HG03196 (cell line): ENCODE measurements at regions not wholly inside any gene's neighbourhood (a gene's known extent, or its start where the extent isn't known, plus 50 kb on each side); places are given as distances from the start of the nearest gene placed in this dataset.

Experiments
- ATAC-seq: cut with Tn5 transposase; IDR thresholded peaks from one replicate; pipeline ENCODE4 v1.9.1; 2021; ENCODE audit not compliant: unreplicated experiment

GRCh38 chr17:77266891-77267341 is 126.1 kb downstream of the SEC14L1 start:
- ATAC-seq, result no peak

DNA sequence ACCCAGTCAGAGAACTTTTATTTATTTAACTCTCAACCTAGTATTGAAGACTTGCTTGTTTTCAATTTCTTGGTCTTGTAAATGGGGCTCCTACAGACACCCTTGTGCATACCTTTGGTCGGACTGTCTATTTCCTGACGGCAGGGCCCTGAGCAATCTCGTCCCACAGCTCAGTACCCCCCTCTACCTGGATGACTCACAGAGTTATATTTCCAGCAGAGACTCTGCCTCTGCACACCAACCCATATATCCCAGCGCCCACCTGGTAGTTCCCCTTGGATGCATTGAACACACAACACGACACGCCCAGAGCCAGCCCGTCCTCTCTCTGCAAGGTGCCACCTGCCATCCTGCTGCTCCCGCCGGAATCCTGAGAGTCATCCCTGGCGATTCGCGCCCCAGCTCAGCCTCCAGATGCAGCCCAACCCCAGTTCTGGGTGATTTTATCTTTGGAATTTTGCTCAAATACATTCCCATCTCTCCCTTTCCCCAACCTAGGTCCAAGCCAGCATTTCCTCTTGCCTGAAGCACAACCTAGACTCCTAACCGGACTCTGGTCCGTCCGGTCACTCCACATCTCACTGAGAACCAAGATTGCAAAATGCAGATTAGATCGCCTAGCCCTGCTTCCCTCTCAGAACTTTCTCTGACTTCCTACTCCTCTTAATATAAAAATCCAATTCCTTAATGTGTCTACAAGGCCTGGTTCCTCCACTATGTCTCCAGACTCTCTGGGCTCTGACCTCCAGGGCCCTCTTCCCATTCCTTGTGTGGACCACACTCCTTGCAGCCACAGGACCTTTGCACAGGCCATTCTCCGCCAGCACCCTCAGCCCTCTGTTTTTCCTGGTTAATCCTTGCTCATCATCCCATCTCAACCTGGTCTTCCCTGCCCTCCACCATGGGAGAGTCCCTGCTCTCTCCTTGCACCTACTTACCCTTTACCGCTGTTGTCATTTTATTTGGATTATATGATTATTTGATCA is 129.2 kb downstream of the SEC14L1 start:
- ATAC-seq, result no peak

DNA sequence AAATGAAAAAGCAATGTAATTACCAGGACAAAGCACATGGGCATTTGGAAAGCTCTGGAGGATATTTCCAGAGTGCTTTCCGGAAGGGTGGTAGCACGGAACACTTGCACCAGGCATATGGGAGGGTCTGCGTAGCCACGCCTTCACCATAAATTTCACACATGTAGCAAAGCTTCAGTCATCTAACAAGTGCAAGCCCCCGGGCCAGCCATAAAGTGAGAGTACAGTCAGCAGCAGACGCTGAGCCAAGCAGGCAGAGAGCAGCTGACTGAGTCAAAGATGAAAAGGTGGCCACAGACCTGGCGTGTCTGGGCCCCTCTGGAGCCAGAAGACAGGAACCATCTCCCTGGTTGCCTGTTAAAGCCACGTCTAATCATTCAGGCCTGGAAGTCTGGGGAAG is 130.6 kb downstream of the SEC14L1 start:
- no peak for ATAC-seq

DNA sequence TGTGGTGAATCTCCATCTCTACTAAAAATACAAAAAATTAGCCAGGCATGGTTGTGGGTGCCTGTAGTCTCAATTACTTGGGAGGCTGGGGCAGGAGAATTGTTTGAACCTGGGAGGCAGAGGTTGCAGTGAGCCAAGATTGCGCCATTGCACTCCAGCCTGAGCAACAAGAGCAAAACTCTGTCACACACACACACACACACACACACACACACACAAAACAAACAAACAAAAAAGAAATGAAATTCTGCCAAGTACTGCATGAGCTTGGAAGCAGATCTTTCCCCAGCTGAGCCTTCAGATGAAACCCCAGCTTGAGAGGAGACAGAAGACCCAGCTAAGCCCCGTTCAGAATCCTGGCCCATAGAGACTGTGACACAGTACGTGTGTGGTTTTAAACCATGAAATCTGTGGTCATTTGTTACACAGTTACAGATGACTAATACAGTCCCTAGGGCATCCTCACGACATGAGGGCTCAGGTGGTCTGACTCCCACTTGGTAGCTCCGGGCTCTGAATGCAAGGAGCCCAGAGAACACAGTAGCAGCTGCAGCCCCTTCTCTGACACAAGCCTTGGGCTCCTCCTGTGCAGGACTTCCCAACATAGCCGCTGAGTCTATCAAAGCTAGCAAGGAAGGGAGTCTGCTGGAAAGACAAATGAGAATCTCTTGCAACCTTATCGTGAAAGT is 132.8 kb downstream of the SEC14L1 start:
- no peak for ATAC-seq

DNA sequence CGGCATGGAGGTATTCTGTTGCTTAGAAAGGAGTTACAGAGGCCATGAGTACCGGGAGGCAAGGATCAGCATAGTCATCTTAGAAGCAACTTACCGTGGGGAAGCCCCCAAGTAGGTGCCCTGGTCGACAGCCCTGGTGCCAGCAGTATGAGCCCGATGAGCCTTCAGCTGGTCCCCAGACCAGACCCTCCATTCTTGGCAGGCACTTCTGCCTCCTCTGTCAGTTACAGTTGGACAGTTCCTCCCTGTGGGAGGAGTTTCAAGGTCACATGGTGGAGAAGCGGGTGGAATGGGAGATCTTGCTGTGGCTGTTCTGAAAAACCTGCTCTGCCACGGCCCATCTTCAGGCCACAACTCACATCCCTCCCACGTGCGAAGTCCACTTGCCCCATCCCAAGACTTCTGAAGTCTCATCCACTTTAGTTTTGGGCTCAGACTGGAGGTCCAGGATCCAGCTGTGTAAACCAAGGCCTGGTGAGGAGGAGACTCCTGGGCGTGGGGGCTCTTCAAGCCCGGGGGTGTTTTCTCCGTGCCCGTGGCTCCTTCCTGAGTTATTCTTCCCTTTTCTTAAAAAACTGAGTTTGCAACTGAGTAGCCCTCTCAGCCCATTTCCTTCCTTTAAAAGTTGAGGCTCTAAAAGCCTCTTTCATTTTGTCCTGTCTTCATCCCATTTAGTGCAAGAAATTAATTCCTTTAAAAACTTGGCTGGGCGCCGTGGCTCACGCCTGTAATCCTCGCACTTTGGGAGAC is 133.5 kb downstream of the SEC14L1 start:
- ATAC-seq, result no peak

DNA sequence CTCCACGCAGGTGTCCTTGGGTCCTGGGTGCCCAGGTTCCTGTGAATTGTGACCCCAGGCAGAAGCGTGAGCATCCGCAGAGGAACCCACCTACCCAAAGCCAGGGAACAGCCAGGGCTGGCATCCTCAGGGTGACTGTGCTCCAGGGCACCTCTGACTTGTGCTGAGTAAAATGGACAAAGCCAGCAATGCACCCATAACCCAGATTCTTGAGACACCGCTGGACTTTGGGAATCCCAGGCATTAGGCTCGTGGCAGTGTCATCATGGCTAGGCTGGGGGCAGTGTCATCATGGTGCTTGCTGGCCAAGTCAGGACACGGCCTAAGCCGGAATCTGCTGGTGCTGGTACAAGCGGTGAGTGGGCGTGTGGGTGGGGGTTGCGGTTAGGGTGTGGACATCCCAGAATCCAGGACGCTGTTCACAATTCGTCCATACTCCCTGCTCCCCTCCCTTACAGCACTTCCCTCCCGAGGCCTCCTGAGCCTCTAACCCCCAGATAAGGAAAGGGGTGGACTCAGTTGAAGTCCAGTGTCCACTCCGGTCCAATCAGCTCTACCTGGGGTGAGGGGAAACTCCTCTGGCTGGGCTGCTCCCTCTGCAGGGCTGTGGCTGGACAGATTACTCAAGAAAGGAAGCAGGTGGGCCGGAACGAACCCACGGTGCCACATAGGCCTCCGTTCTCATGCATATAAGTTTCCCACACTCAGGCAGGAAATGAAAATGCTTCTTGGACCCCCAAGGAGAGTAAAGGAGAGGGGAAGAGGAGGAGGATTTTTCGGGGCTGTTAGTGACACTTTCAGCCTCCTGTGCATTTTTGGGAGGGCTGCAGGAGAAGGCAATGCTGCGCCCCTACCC is 138.9 kb downstream of the SEC14L1 start:
- no peak for ATAC-seq

DNA sequence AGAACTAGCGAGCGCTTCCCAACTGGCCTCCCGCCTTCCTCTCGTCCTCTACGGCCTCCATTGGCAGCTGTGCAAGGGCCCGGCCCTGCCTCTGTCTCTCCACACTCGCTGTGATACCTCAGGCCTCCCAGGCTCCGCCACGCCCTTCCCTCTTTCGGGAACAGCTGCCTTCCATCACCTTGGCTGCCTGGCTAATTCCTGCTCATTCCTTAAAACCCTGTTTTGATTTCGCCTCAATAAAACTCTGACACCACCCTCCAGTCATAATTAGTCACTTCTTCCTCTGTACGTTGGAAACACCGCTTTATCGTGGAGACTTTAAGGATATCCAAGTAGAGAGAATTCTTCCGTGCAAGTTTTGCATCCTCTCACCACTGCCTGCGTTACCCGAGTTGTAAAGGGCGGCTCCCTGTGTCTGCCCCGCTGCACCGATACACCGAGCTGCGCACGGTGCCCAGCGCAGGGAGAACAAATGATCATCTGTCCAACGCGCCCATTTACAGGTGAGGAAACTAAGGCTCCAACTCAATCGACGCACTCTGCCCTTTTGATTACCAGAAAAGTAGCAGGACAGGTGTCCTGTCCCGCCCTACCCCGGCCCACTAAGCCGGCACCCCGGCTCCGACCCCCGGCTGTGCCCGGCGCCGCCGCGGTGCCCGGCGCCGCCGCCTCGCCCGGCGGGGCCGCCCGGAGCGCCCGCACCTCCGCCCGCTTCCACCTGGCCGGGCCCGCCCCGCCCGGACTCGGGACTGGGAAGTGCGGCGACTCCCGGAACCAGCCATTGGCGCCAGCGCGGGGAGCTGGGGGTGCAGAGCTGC is 139.7 kb downstream of the SEC14L1 start:
- ATAC-seq, result peak; percentile 13

DNA sequence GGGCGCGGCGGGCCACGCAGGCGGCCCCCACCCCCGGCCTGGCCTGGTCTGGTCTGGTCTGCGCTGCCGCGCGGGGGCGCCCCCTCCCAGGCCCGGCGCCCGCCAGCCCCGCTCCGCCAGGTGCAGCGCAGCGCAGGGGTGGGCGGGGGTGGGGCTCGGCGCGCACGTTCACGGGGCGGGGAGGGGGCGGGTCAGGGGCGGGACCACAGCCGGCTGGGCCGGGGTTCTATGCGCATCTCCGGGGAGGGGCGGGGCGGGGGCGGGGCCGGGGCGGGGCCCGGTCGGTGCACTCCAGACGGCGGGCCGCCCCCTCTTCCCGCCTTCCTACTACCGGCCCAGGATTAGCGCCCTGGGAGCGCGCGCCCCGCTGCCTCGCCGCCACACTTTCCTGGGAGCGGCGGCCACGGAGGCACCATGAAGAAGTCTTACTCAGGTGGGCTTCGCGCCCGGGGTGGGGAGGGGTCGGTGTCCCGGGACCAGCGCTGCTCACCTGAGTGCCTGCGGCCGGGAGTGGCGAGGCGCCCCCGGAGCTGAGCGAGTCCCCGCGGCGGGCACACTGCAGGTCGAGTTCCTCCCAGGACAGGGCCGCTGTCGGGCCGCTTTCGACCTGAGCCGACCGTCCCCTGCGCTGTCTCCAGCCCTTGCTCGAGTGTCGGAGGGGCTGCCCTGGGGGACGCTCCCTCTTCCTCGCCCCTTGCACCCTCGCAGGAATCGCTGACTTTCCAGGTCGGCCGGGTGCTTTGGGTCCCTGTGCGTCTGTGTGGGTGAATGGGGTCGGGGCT is 140.5 kb downstream of the SEC14L1 start:
- ATAC-seq, result peak; percentile 65

- no peak for ATAC-seq
These were observed 141.2 kb downstream of the SEC14L1 start for GRCh38 chr17:77281904-77282367.

- no peak for ATAC-seq
These were observed 142.1 kb downstream of the SEC14L1 start for GRCh38 chr17:77282524-77283515.

- no peak for ATAC-seq
These were observed 143.4 kb downstream of the SEC14L1 start for GRCh38 chr17:77284023-77284617.

- ATAC-seq, result no peak
These were observed 145.0 kb downstream of the SEC14L1 start for GRCh38 chr17:77285594-77286390.

GRCh38 chr17:77286391-77286640 is 145.5 kb downstream of the SEC14L1 start:
- ATAC-seq, result no peak

DNA sequence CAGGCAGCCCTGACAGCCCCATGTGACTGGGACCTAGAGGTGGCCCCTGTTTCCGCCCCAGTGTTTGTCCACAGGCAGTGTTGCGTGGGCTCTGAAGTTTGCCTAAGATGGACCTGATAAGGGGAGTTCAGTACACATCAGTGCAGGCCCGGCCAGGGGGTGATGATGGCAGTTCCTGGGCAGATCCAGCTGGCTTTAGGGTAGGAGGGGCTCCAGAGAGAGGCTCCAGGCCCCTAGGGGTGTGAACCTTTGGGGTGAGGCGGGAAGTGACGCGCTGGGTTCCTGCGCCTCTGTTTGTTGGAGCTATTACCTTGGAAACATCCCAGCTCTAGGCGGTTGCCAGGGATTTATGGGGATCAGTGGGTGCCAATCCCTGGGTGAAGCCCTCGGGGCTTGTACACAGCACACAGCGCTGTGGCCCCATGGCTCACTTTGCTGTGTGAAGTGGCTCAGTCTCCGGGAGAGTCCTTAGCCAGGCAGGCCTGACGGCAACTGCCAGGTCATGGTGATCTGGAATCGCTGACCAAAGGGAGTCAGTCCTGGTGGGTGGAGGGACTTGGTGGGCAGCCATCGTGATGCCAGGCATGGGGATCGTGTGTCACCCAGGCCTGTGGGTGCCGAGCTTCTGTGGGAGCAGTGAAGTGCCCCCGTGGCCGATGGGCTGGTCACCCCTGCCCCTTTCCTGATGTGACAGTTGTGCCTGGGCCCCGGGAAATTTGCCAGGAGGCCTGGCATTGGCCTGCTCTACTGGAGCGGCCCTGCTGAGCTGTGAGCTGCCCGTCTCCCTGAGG is 146.1 kb downstream of the SEC14L1 start:
- no peak for ATAC-seq

GRCh38 chr17:77287432-77288068 is 146.8 kb downstream of the SEC14L1 start:
- ATAC-seq, result no peak
